ENCODE measurements at regions not wholly inside any gene's neighbourhood (a gene's known extent, or its start where the extent isn't known, plus 50 kb on each side); places are given as distances from the start of the nearest gene placed in this dataset.
"Not testable (repeated sequence)": the region's sequence is repeated elsewhere in the genome, so short reads cannot be mapped to it uniquely, and the experiment has no call there.

DNA sequence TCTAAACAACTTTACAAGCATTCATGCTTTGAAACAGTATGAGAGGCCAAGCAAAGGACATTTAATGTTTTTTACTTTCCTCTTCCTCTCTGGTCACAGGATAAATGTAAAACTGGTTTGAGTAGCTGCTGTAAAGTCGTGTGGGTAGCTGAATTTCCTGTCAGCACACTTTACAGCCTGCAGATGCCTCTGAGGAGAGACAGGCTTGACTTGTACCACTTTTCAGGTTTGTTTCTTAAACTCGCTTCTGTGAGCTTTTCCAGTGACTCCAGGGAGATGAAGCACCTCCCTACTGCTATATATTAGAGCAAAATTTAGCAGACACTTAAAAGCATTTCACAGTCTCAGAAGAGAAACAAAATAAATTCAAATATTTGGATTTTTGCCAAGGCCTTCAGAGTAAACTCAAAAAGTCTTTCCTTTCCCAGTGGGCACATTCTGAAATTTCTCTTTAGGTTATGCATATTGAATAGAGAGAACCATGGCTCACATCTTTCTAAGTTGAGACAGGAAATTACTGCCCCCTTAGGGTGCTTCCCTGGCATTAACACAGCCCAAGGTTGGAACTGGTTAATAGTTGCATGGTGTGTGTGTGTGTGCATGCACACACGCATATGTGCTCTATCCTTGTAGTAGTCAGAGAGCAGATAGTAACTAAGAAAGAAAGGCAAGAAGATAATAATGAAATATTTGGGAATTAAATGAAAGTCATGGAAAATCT is 557.3 kb upstream of the MIS18BP1 start:
- H3K4me3 ChIP-seq (ENCODE audit: low read length), result no peak overlapping the region
- DNase-seq (ENCODE audit: low read depth), result no peak
- TF ChIP-seq, protein P1, sequence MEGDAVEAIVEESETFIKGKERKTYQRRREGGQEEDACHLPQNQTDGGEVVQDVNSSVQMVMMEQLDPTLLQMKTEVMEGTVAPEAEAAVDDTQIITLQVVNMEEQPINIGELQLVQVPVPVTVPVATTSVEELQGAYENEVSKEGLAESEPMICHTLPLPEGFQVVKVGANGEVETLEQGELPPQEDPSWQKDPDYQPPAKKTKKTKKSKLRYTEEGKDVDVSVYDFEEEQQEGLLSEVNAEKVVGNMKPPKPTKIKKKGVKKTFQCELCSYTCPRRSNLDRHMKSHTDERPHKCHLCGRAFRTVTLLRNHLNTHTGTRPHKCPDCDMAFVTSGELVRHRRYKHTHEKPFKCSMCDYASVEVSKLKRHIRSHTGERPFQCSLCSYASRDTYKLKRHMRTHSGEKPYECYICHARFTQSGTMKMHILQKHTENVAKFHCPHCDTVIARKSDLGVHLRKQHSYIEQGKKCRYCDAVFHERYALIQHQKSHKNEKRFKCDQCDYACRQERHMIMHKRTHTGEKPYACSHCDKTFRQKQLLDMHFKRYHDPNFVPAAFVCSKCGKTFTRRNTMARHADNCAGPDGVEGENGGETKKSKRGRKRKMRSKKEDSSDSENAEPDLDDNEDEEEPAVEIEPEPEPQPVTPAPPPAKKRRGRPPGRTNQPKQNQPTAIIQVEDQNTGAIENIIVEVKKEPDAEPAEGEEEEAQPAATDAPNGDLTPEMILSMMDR (conservative IDR thresholded peaks at IDR 0.05; ENCODE audit: low read depth, low read length), result no peak

DNA sequence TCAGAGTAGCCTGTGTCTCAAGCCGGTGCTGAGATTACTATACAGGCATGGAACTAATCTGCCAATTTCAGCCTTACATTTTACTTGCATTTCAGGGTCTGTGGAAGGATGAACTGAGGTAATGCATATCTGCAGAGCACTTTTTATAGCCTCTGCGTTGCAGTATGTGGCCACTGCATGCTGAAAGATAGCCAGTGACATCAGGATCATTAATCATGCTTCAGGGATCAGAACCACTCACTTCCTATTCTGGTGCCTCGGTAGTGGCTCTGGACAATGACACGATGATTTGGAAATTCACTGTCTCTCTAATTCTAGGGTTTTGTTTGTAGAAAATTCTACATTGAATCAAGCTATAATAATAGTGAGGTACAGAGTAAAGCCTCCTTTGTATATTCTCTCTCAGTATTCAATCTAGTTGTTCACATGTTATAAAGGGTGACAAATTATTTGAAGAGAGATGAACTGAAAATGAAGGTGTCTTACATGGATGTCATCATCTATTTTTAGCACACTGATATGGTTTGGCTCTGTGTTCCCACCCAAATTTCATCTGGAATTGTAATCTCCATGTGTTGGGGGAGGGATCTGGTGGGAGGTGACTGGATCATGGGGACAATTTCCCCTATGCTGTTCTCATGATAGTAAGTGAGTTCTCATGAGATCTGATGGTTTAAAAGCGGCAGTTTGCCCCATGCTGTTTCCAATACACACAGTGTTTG is 554.3 kb upstream of the MIS18BP1 start:
- TF ChIP-seq, protein P1 (conservative IDR thresholded peaks at IDR 0.05; ENCODE audit: low read depth, low read length), result no peak
- no peak overlapping the region for H3K4me3 ChIP-seq (ENCODE audit: low read length)
- DNase-seq (ENCODE audit: low read depth), result no peak

DNA sequence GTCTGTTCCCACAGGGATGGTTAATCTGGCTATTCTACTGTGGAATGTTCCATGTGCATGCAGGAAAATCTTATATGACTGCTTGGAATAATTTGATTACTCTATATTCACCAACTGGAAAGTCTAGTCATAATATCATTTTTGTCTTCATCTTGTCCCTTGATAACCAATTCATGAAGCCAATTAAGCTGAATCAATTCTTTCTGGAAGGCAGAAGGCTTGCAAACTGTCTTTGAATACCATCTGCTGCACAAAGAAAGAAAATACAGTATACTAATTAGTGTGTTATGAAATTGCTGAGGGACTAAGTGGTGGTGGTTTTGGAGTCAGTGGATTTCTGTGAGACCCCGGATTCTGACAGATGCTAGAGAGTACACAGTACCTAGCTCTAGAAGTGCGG is 546.5 kb upstream of the MIS18BP1 start:
- no peak overlapping the region for H3K4me3 ChIP-seq (ENCODE audit: low read length)
- no peak for DNase-seq (ENCODE audit: low read depth)
- TF ChIP-seq, protein P1 (conservative IDR thresholded peaks at IDR 0.05; ENCODE audit: low read depth, low read length), result no peak

DNA sequence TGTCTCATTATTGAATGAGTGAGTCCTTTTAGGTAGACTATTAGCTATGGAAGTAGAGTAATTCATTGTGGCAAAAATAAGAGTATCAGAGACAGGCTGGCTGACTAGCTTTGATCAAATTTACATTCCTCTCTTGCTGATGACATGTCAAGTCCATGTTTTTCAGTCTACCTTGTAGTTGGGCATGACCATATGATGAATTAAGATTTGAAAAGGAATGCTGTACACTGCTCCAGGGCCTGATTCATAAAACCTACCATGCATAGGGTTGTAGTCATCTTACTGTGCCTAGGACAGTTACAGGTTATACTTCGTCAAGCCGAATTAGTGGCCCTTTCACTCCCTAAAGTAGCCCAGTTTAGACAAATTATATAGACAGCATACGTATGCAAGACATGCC is 545.7 kb upstream of the MIS18BP1 start:
- DNase-seq (ENCODE audit: low read depth), result no peak
- H3K4me3 ChIP-seq (ENCODE audit: low read length), result no peak overlapping the region
- TF ChIP-seq, protein P1 (conservative IDR thresholded peaks at IDR 0.05; ENCODE audit: low read depth, low read length), result no peak

DNA sequence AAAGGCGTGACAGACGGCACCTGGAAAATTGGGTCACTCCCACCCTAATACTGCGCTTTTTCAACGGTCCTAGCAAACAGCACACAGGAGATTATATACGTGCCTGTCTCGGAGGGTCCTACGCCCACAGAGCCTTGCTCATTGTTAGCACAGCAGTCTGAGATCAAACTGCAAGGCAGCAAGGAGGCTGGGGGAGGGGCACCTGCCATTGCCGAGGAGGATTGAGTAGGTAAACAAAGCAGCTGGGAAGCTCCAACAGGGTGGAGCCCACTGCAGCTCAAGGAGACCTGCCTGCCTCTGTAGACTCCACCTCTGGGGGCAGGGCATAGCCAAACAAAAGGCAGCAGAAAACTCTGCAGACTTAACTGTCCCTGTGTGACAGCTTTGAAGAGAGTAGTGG is 543.0 kb upstream of the MIS18BP1 start:
- H3K4me3 ChIP-seq (ENCODE audit: low read length); DNase-seq (ENCODE audit: low read depth): not testable (repeated sequence)

DNA sequence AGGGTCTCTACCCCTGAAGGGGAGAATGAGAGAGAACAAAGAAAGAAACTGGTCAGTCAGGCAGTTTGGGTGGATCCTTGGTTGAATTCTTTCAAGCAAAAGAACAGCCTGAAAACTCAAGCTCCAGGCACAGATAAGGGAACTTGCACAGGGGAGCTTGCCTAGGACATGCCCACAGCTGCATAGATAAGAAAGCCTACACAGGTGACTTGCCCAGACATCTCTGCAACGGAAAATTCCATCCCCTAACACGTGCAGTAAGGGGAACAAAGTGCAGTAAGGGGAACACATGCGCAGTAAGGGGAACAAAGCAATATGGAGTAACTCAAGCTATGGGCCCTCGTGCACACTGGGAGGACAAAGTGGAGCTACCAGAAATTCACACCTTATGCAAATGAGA is 540.1 kb upstream of the MIS18BP1 start:
- TF ChIP-seq, protein P1 (conservative IDR thresholded peaks at IDR 0.05; ENCODE audit: low read depth, low read length), result no peak
- H3K4me3 ChIP-seq (ENCODE audit: low read length), result no peak overlapping the region
- no peak for DNase-seq (ENCODE audit: low read depth)

DNA sequence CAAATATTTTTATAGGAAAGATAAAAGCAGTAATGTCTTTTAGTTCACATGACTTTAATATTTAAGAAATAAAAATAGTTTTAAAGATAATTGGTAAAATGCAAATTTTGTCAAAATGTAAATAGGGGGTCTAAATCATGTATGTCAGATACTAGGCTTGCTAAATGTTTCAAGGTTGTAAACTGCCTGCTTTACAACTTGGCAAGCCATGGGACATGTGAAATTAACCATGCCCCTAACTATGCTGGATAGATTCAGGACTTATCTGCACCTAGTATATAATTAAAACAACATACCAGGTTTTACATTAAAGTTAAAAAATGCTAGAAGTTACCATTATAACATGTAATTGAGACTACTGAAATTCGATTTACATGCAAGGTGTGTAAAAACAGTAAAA is 537.3 kb upstream of the MIS18BP1 start:
- H3K4me3 ChIP-seq (ENCODE audit: low read length), result no peak overlapping the region
- TF ChIP-seq, protein P1 (conservative IDR thresholded peaks at IDR 0.05; ENCODE audit: low read depth, low read length), result no peak
- no peak for DNase-seq (ENCODE audit: low read depth)
